HEK293 (cell line): ENCODE measurements at regions not wholly inside any gene's neighbourhood (a gene's known extent, or its start where the extent isn't known, plus 50 kb on each side); places are given as distances from the start of the nearest gene placed in this dataset.

Experiments
- CTCF ChIA-PET: fragments of 350-600 bp; formaldehyde crosslinking; extraction: SDS; loops from one replicate; lab custom pipeline; 2021; ENCODE audit warnings: antibody characterized with exemption; lab: Yijun Ruan, JAX
- POLR2A ChIA-PET: fragments of 300-600 bp; formaldehyde crosslinking; extraction: SDS; loops from one replicate; lab custom pipeline; 2020; ENCODE audit warnings: antibody characterized with exemption, inconsistent platforms; lab: Yijun Ruan, JAX
- H3K27ac ChIP-seq: fragments of 200-500 bp; sonication (Bioruptor generic); 2 replicates; pipeline ENCODE4 v1.5.1; 2014; ENCODE audit warnings: low read depth, low read length, control low read depth, inconsistent platforms; ENCODE audit errors: extremely low read depth
- H3K36me3 ChIP-seq, 2 experiments: fragments of 200-500 bp in 1 of 2; sonication (Bioruptor generic) in 1 of 2; 1 replicate in 1 of 2; 2 replicates in 1 of 2; pipeline ENCODE4 v1.5.1; 2014 to 2017; ENCODE audit warnings: inconsistent platforms in 2 of 2, low read length in 2 of 2; ENCODE audit not compliant: control insufficient read depth in 2 of 2, insufficient read depth in 1 of 2
- H3K4me1 ChIP-seq: fragments of 200-500 bp; sonication (Bioruptor generic); 2 replicates; pipeline ENCODE4 v1.5.1; 2014; ENCODE audit warnings: mild to moderate bottlenecking, low read length, inconsistent platforms; ENCODE audit not compliant: control insufficient read depth, insufficient read depth
- H3K4me3 ChIP-seq: 2 replicates; pipeline ENCODE4 v1.5.1; 2011; ENCODE audit warnings: low read depth, mild to moderate bottlenecking, control low read depth, low read length, moderate library complexity
- H3K9me3 ChIP-seq: fragments of 200-500 bp; sonication (Bioruptor generic); 2 replicates; pipeline ENCODE4 v1.5.1; 2014; ENCODE audit warnings: low read depth, low read length, inconsistent platforms; ENCODE audit not compliant: control insufficient read depth, insufficient read depth
- KLF16 ChIP-seq: fragments of 450-650 bp; formaldehyde crosslinking; IDR thresholded peaks from 2 replicates; pipeline ENCODE4 v1.5.1; 2017; ENCODE audit warnings: missing biosample characterization, missing genetic modification characterization
- REPIN1 ChIP-seq: fragments of 450-650 bp; formaldehyde crosslinking; IDR thresholded peaks from 2 replicates; pipeline ENCODE4 v1.5.1; 2017; ENCODE audit warnings: missing biosample characterization, missing genetic modification characterization, low read depth
- TRIM28 ChIP-seq: IDR thresholded peaks from 2 replicates; pipeline ENCODE4 v1.6.1; 2011; ENCODE audit warnings: low read length, control low read depth, borderline replicate concordance
- ZNF114 ChIP-seq: fragments of 450-650 bp; formaldehyde crosslinking; IDR thresholded peaks from 2 replicates; pipeline ENCODE4 v1.5.0; 2017; ENCODE audit warnings: missing biosample characterization, missing genetic modification characterization
- ZNF121 ChIP-seq: fragments of 450-650 bp; formaldehyde crosslinking; IDR thresholded peaks from 2 replicates; pipeline ENCODE4 v1.5.1; 2016; ENCODE audit warnings: missing biosample characterization, missing genetic modification characterization
- ZNF140 ChIP-seq: fragments of 450-650 bp; formaldehyde crosslinking; IDR thresholded peaks from 2 replicates; pipeline ENCODE4 v1.5.1; 2016; ENCODE audit warnings: missing biosample characterization, missing genetic modification characterization
- ZNF37A ChIP-seq: fragments of 450-650 bp; IDR thresholded peaks from 2 replicates; pipeline ENCODE4 v1.5.1; 2018; ENCODE audit warnings: missing biosample characterization, missing genetic modification characterization
- ZNF558 ChIP-seq: fragments of 450-650 bp; formaldehyde crosslinking; IDR thresholded peaks from 2 replicates; pipeline ENCODE4 v1.5.1; 2016; ENCODE audit warnings: missing biosample characterization, missing genetic modification characterization
- ZNF701 ChIP-seq: fragments of 450-650 bp; formaldehyde crosslinking; IDR thresholded peaks from 2 replicates; pipeline ENCODE4 v1.5.1; 2016; ENCODE audit warnings: missing biosample characterization, missing genetic modification characterization
- ZNF76 ChIP-seq: fragments of 450-650 bp; formaldehyde crosslinking; IDR thresholded peaks from 2 replicates; pipeline ENCODE4; 2016; ENCODE audit warnings: low read depth, missing biosample characterization, missing genetic modification characterization, borderline replicate concordance
- ZSCAN16 ChIP-seq: fragments of 450-650 bp; formaldehyde crosslinking; IDR thresholded peaks from 2 replicates; pipeline ENCODE4 v1.5.1; 2016; ENCODE audit warnings: missing biosample characterization, missing genetic modification characterization
- ZSCAN30 ChIP-seq: fragments of 450-650 bp; IDR thresholded peaks from 2 replicates; pipeline ENCODE4 v1.5.1; 2018; ENCODE audit warnings: missing biosample characterization, mild to moderate bottlenecking, missing genetic modification characterization, moderate library complexity
- ZXDB ChIP-seq: fragments of 450-650 bp; formaldehyde crosslinking; IDR thresholded peaks from 2 replicates; pipeline ENCODE4 v1.5.1; 2016; ENCODE audit warnings: missing biosample characterization, missing genetic modification characterization
- TF ChIP-seq, protein P1 (sequence below): fragments of 450-650 bp; formaldehyde crosslinking; IDR thresholded peaks from 2 replicates; pipeline ENCODE4 v1.5.1; 2016; ENCODE audit warnings: missing biosample characterization, missing genetic modification characterization
- TF ChIP-seq, protein P2 (sequence below): fragments of 450-650 bp; formaldehyde crosslinking; IDR thresholded peaks from 2 replicates; pipeline ENCODE4 v1.5.1; 2017; ENCODE audit warnings: missing biosample characterization, missing genetic modification characterization
- TF ChIP-seq, protein P3 (sequence below): fragments of 450-650 bp; formaldehyde crosslinking; IDR thresholded peaks from 2 replicates; pipeline ENCODE4 v1.5.0; 2017; ENCODE audit warnings: missing biosample characterization, missing genetic modification characterization, borderline replicate concordance
- TF ChIP-seq, protein P4 (sequence below): fragments of 450-650 bp; formaldehyde crosslinking; IDR thresholded peaks from 2 replicates; pipeline ENCODE4 v1.5.1; 2016; ENCODE audit warnings: missing biosample characterization, missing genetic modification characterization, borderline replicate concordance

DNA sequence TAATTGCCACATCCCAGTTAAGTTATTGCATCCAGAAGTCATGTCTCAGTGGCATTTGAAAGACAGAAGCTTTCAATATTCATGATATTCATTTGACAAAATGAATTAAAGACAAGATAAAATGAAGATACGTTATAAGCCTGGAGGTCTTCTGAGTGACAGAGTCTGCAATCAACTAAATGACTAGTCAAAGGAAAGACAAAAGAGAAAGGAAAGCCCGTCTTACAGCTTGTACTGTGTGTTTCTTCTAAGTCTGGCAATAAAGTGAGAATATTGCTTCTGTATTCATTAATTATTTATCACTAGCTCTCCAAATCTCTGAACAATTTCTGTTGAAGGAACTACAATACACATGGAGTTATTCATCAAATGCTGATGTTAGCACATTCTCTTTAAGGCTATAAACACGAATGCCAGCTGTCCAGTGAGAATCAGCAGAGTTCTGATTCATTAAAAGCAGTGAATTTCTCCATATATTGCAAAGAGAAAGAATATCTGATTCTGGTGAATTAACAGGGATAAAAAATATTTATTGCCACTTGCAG, 70.7 kb downstream of the ATXN7L3B start:
- H3K4me3 ChIP-seq: no peak overlapping the region
- no peaks in the 10 kb centered on the region for H3K36me3 ChIP-seq
- CTCF ChIA-PET: no interaction called here
- POLR2A ChIA-PET: no interaction called here
- no peak for TF ChIP-seq ZNF558
- TF ChIP-seq, protein P1, sequence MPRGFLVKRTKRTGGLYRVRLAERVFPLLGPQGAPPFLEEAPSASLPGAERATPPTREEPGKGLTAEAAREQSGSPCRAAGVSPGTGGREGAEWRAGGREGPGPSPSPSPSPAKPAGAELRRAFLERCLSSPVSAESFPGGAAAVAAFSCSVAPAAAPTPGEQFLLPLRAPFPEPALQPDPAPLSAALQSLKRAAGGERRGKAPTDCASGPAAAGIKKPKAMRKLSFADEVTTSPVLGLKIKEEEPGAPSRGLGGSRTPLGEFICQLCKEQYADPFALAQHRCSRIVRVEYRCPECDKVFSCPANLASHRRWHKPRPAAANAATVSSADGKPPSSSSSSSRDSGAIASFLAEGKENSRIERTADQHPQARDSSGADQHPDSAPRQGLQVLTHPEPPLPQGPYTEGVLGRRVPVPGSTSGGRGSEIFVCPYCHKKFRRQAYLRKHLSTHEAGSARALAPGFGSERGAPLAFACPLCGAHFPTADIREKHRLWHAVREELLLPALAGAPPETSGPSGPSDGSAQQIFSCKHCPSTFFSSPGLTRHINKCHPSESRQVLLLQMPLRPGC: no peak
- TF ChIP-seq ZSCAN16 (tag by site-specific recombination): no peak
- no peak for TF ChIP-seq ZNF76
- TF ChIP-seq ZXDB: no peak
- no peaks in the 10 kb centered on the region for H3K9me3 ChIP-seq
- no peaks in the 10 kb centered on the region for H3K4me1 ChIP-seq
- no peak overlapping the region for H3K27ac ChIP-seq

DNA sequence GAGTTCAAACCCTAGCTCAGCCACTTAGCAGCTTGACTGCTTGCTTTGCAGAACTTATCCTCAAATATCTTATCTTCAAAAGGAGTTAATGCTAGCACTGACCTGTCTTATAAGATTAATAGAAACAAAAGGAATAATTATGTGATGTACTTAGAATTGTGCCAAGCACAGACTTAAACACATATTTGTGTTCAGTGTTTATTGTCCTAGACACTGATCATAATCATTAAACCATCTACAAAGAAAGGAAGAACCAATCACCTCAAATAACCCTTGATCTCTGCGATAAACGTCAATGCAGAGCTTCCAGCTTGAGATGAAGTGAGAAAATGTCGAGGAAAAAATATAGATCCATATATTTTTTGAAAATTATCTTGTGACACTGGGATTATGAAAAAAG, 73.1 kb downstream of the ATXN7L3B start:
- POLR2A ChIA-PET: no interaction called here
- H3K4me1 ChIP-seq: no peaks in the 10 kb centered on the region
- no peak overlapping the region for H3K4me3 ChIP-seq
- CTCF ChIA-PET: no interaction called here
- H3K36me3 ChIP-seq: no peaks in the 10 kb centered on the region
- H3K27ac ChIP-seq: no peak overlapping the region
- TF ChIP-seq REPIN1 (tag by site-specific recombination): no peak
- TF ChIP-seq, protein P2, sequence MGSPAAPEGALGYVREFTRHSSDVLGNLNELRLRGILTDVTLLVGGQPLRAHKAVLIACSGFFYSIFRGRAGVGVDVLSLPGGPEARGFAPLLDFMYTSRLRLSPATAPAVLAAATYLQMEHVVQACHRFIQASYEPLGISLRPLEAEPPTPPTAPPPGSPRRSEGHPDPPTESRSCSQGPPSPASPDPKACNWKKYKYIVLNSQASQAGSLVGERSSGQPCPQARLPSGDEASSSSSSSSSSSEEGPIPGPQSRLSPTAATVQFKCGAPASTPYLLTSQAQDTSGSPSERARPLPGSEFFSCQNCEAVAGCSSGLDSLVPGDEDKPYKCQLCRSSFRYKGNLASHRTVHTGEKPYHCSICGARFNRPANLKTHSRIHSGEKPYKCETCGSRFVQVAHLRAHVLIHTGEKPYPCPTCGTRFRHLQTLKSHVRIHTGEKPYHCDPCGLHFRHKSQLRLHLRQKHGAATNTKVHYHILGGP (tag by site-specific recombination): no peak
- no peak for TF ChIP-seq TRIM28
- TF ChIP-seq, protein P3, sequence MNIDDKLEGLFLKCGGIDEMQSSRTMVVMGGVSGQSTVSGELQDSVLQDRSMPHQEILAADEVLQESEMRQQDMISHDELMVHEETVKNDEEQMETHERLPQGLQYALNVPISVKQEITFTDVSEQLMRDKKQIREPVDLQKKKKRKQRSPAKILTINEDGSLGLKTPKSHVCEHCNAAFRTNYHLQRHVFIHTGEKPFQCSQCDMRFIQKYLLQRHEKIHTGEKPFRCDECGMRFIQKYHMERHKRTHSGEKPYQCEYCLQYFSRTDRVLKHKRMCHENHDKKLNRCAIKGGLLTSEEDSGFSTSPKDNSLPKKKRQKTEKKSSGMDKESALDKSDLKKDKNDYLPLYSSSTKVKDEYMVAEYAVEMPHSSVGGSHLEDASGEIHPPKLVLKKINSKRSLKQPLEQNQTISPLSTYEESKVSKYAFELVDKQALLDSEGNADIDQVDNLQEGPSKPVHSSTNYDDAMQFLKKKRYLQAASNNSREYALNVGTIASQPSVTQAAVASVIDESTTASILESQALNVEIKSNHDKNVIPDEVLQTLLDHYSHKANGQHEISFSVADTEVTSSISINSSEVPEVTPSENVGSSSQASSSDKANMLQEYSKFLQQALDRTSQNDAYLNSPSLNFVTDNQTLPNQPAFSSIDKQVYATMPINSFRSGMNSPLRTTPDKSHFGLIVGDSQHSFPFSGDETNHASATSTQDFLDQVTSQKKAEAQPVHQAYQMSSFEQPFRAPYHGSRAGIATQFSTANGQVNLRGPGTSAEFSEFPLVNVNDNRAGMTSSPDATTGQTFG (tag by site-specific recombination): no peak
- TF ChIP-seq, protein P4, sequence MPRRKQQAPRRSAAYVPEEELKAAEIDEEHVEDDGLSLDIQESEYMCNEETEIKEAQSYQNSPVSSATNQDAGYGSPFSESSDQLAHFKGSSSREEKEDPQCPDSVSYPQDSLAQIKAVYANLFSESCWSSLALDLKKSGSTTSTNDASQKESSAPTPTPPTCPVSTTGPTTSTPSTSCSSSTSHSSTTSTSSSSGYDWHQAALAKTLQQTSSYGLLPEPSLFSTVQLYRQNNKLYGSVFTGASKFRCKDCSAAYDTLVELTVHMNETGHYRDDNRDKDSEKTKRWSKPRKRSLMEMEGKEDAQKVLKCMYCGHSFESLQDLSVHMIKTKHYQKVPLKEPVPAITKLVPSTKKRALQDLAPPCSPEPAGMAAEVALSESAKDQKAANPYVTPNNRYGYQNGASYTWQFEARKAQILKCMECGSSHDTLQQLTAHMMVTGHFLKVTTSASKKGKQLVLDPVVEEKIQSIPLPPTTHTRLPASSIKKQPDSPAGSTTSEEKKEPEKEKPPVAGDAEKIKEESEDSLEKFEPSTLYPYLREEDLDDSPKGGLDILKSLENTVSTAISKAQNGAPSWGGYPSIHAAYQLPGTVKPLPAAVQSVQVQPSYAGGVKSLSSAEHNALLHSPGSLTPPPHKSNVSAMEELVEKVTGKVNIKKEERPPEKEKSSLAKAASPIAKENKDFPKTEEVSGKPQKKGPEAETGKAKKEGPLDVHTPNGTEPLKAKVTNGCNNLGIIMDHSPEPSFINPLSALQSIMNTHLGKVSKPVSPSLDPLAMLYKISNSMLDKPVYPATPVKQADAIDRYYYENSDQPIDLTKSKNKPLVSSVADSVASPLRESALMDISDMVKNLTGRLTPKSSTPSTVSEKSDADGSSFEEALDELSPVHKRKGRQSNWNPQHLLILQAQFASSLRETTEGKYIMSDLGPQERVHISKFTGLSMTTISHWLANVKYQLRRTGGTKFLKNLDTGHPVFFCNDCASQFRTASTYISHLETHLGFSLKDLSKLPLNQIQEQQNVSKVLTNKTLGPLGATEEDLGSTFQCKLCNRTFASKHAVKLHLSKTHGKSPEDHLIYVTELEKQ (tag by site-specific recombination): no peak
- TF ChIP-seq KLF16 (tag by site-specific recombination): no peak
- no peak for TF ChIP-seq ZNF37A (tag by site-specific recombination)
- no peak for TF ChIP-seq ZNF121 (tag by site-specific recombination)
- no peak for TF ChIP-seq ZNF140 (tag by site-specific recombination)
- TF ChIP-seq ZNF701: no peak
- TF ChIP-seq ZSCAN30 (tag by site-specific recombination): no peak
- TF ChIP-seq ZNF114 (tag by site-specific recombination): no peak
- H3K9me3 ChIP-seq: no peaks in the 10 kb centered on the region
